SK-N-SH (cell line): ENCODE measurements at regions not wholly inside any gene's neighbourhood (a gene's known extent, or its start where the extent isn't known, plus 50 kb on each side); places are given as distances from the start of the nearest gene placed in this dataset.
A peak's percentile ranks its signal among the peaks of the same experiment; 100 is the strongest.

Source experiments
- CTCF ChIA-PET: fragments of 300-600, 350-600 bp; formaldehyde crosslinking; extraction: SDS; loops from one replicate; lab custom pipeline; 2021; lab: Yijun Ruan, JAX
- POLR2A ChIA-PET: fragments of 350-600 bp; sonication (Branson Sonifier 250); formaldehyde crosslinking; extraction: SDS; loops from one replicate; lab custom pipeline; 2020; ENCODE audit warnings: antibody characterized with exemption, inconsistent platforms; lab: Yijun Ruan, JAX
- DNase-seq: peaks from one replicate; pipeline ENCODE4 v3.0.0; 2012
- H2AFZ ChIP-seq: fragments of 200-600 bp; sonication (generic); 2 replicates; pipeline ENCODE4 v1.8.1; 2016; ENCODE audit warnings: antibody characterized with exemption, mild to moderate bottlenecking, low read depth
- H3F3A ChIP-seq: fragments of 200-600 bp; sonication (generic); replicated peaks from 2 replicates; pipeline ENCODE3; 2016; ENCODE audit warnings: antibody characterized with exemption, mild to moderate bottlenecking; ENCODE audit not compliant: insufficient read depth
- H3K27ac ChIP-seq, 2 experiments: fragments of 200-500 bp in 1 of 2; fragments of 200-600 bp in 1 of 2; sonication (Bioruptor generic) in 1 of 2; sonication (generic), shearing (Covaris generic) in 1 of 2; 2 replicates each; pipeline versions ENCODE4 v1.5.1 to v1.6.1; 2014 to 2016; ENCODE audit warnings: low read depth in 2 of 2, inconsistent platforms in 1 of 2, low read length in 1 of 2, mild to moderate bottlenecking in 1 of 2, mixed read lengths in 1 of 2
- H3K27me3 ChIP-seq: fragments of 200-600 bp; sonication (generic), shearing (Covaris generic); 2 replicates; pipeline ENCODE4 v1.6.1; 2016; ENCODE audit warnings: mixed run types; ENCODE audit not compliant: insufficient read depth
- H3K36me3 ChIP-seq, 2 experiments: fragments of 200-500 bp in 1 of 2; fragments of 200-600 bp in 1 of 2; sonication (Bioruptor generic) in 1 of 2; sonication (generic) in 1 of 2; replicated peaks in 1 of 2; 2 replicates each; pipeline versions ENCODE3 to v1.5.1; 2014 to 2016; ENCODE audit warnings: low read length in 1 of 2, mild to moderate bottlenecking in 1 of 2; ENCODE audit not compliant: insufficient read depth in 2 of 2, control insufficient read depth in 1 of 2
- H3K4me1 ChIP-seq, 2 experiments: fragments of 200-500 bp in 1 of 2; fragments of 200-600 bp in 1 of 2; sonication (Bioruptor generic) in 1 of 2; sonication (generic), shearing (Covaris generic) in 1 of 2; 2 replicates each; pipeline versions ENCODE4 v1.5.1 to v1.6.1; 2014 to 2016; ENCODE audit warnings: low read depth in 1 of 2, low read length in 1 of 2, mixed run types in 1 of 2; ENCODE audit not compliant: insufficient read depth in 2 of 2, control insufficient read depth in 1 of 2
- H3K4me2 ChIP-seq: fragments of 200-600 bp; sonication (generic), shearing (Covaris generic); 2 replicates; pipeline ENCODE4 v1.6.1; 2017; ENCODE audit warnings: mixed run types
- H3K4me3 ChIP-seq, 2 experiments: fragments of 200-500 bp in 1 of 2; fragments of 200-600 bp in 1 of 2; sonication (Bioruptor generic) in 1 of 2; sonication (generic), shearing (Covaris generic) in 1 of 2; 2 replicates each; pipeline versions ENCODE4 v1.5.1 to v1.8.1; 2014 to 2016; ENCODE audit warnings: low read depth in 2 of 2, inconsistent platforms in 1 of 2, low read length in 1 of 2, mild to moderate bottlenecking in 1 of 2, mixed read lengths in 1 of 2, moderate library complexity in 1 of 2
- H3K79me2 ChIP-seq: fragments of 200-600 bp; sonication (generic); 2 replicates; pipeline ENCODE4 v1.8.1; 2017; ENCODE audit warnings: mild to moderate bottlenecking; ENCODE audit not compliant: insufficient read depth
- H3K9ac ChIP-seq: fragments of 200-600 bp; sonication (generic); 2 replicates; pipeline ENCODE4 v1.6.1; 2017; ENCODE audit warnings: mixed run types
- H3K9me2 ChIP-seq: fragments of 200-600 bp; sonication (generic); 2 replicates; pipeline ENCODE4 v1.6.1; 2017; ENCODE audit warnings: mixed run types
- H3K9me3 ChIP-seq: fragments of 200-600 bp; sonication (generic); 2 replicates; pipeline ENCODE4 v1.6.1; 2017; ENCODE audit warnings: mixed run types, mild to moderate bottlenecking, moderate library complexity
- H4K20me1 ChIP-seq: fragments of 200-600 bp; sonication (generic); 2 replicates; pipeline ENCODE4 v1.6.1; 2017; ENCODE audit warnings: mild to moderate bottlenecking, mixed run types; ENCODE audit not compliant: insufficient read depth
- CTCF ChIP-seq: fragments of 200-600 bp; sonication (generic); IDR thresholded peaks from 2 replicates; pipeline ENCODE4 v1.6.1; 2017; ENCODE audit warnings: antibody characterized with exemption, mild to moderate bottlenecking, moderate library complexity
- ELF1 ChIP-seq: IDR thresholded peaks from 2 replicates; pipeline ENCODE4 v1.4.0; 2012
- FOXM1 ChIP-seq: IDR thresholded peaks from 2 replicates; pipeline ENCODE4 v1.4.0; 2012; ENCODE audit warnings: low read depth, mild to moderate bottlenecking
- GATA2 ChIP-seq: sonication (generic); formaldehyde crosslinking; IDR thresholded peaks from 2 replicates; pipeline ENCODE4 v1.5.0; 2020; ENCODE audit warnings: mild to moderate bottlenecking, missing genetic modification reagents
- MXI1 ChIP-seq: IDR thresholded peaks from 2 replicates; pipeline ENCODE4 v1.6.1; 2012; ENCODE audit warnings: mild to moderate bottlenecking, low read depth, low read length, improper control_type of control experiment
- NRF1 ChIP-seq: IDR thresholded peaks from 2 replicates; pipeline ENCODE4 v1.6.1; 2012; ENCODE audit warnings: low read depth, mild to moderate bottlenecking, low read length
- PBX3 ChIP-seq: IDR thresholded peaks from 2 replicates; pipeline ENCODE4; 2012
- RAD21 ChIP-seq: IDR thresholded peaks from 2 replicates; pipeline ENCODE4 v1.6.1; 2012; ENCODE audit warnings: mild to moderate bottlenecking, low read length
- RFX5 ChIP-seq: IDR thresholded peaks from 2 replicates; pipeline ENCODE4 v1.6.1; 2012; ENCODE audit warnings: mild to moderate bottlenecking, improper control_type of control experiment, low read length
- RXRA ChIP-seq: IDR thresholded peaks from 2 replicates; pipeline ENCODE4 v1.4.0; 2012; ENCODE audit warnings: low read depth, mild to moderate bottlenecking, borderline replicate concordance
- SMC3 ChIP-seq: IDR thresholded peaks from 2 replicates; pipeline ENCODE4 v1.6.1; 2012; ENCODE audit warnings: low read depth, low read length, improper control_type of control experiment
- TEAD4 ChIP-seq: IDR thresholded peaks from 2 replicates; pipeline ENCODE4 v1.4.0; 2012; ENCODE audit warnings: mild to moderate bottlenecking, borderline replicate concordance; ENCODE audit not compliant: insufficient read depth
- USF1 ChIP-seq: IDR thresholded peaks from 2 replicates; pipeline ENCODE4 v1.4.0; 2012; ENCODE audit warnings: low read depth, borderline replicate concordance
- WGBS: methylation state at CpG from one replicate; pipeline ENCODE4 v1.1.6; 2017; ENCODE audit warnings: low lambda C conversion rate; 5-methylcytosine and 5-hydroxymethylcytosine counted together
- TF ChIP-seq, protein P1 (sequence below): fragments of 150-350 bp; IDR thresholded peaks from 2 replicates; pipeline ENCODE4 v1.6.1; 2017; ENCODE audit warnings: antibody characterized with exemption, low read length, low read depth, borderline replicate concordance
- TF ChIP-seq, protein P2 (sequence below): IDR thresholded peaks from 2 replicates; pipeline ENCODE4 v1.4.0; 2012; ENCODE audit warnings: low read depth, borderline replicate concordance

GRCh38 chr3:115517457-115518050, 105.8 kb upstream of the GAP43 start:
- H3K4me2 ChIP-seq, result no peak overlapping the region
- H3K4me3 ChIP-seq, result no peak overlapping the region
- H3K36me3 ChIP-seq, result no peaks in the 10 kb centered on the region
- no peak overlapping the region for H3K9ac ChIP-seq
- no peaks in the 10 kb centered on the region for H4K20me1 ChIP-seq
- ChIA-PET POLR2A (no interaction called here), CTCF (interaction anchor here (1.2 to 1.9 kb wide), 4 partner anchors 57 to 426 kb away, joined by 3 to 8 read pairs (median 6); no protein-coding TSS in a partner anchor)
- WGBS, result 78% methylated on average over 3 of the region's 3 CpGs
- peak overlapping the region; percentile 58 to 97 for H3K27ac ChIP-seq
- no peak overlapping the region for H2AFZ ChIP-seq
- no peaks in the 10 kb centered on the region for H3K79me2 ChIP-seq
- DNase-seq, result no peak
- no peaks in the 10 kb centered on the region for H3K27me3 ChIP-seq
- TF ChIP-seq USF1 (no peak), RXRA (no peak)
- H3K4me1 ChIP-seq, result peaks cover 17 to 27% of the 10 kb centered on the region in 2 experiments
- H3K9me2 ChIP-seq, result no peaks in the 10 kb centered on the region
- H3F3A ChIP-seq, result peaks cover 7% of the 10 kb centered on the region
- no peaks in the 10 kb centered on the region for H3K9me3 ChIP-seq

DNA sequence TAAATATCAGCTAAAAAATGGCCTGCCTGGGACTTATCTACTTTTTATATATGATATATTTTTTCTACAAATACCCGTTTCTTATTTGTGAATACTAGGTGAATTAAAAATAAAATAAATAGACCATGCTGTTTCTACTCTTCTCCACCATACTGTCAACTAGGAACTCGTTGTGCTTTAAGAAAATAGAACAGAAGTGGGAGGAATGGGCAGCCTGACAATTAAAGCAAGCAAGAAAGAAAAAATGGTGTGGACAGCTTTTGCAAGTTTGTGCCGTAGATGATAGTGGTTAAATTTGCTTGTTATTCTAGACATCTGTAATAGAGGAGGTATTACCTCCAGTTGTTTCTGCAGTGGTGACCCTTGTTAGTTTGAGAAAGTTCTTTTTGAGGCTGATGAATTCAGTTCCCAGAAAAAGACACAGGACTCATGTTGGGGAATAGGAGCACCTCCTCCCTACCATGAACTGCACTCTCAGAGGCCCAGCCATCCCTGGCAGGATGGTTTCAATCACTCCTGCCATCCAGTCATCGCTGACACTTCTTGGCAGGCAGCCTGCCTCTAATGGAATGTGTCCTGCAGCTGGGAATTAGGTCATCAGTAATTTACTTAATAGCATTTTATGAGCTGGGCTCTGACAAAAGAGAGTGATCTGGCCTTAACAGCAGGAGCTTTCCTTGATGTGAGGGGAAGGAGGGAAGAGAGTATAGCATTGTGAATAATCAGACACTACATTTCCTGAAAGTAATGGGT, 105.0 kb upstream of the GAP43 start:
- Histone ChIP-seq H2AFZ (no peak overlapping the region), H3K4me1 (peaks cover 17 to 24% of the 10 kb centered on the region in 2 experiments), H3K36me3 (no peaks in the 10 kb centered on the region), H3K27me3 (no peaks in the 10 kb centered on the region), H3K9me2 (no peaks in the 10 kb centered on the region), H3K27ac (peak overlapping the region; percentile 58 to 97), H4K20me1 (no peaks in the 10 kb centered on the region), H3K4me3 (no peak overlapping the region), H3F3A (peaks cover 7% of the 10 kb centered on the region), H3K9ac (no peak overlapping the region), H3K9me3 (no peaks in the 10 kb centered on the region), H3K4me2 (peak overlapping the region; percentile 31; the same call in 1 of the 2 replicates), H3K79me2 (no peaks in the 10 kb centered on the region)
- 30% methylated on average over 4 of the region's 4 CpGs for WGBS
- CTCF ChIA-PET, result interaction anchor here (0.6 to 2.9 kb wide), 7 partner anchors 12 to 709 kb away, joined by 3 to 9 read pairs (median 6); no protein-coding TSS in a partner anchor
- POLR2A ChIA-PET, result no interaction called here
- DNase-seq, result peak; percentile 83
- TF ChIP-seq, protein P1, sequence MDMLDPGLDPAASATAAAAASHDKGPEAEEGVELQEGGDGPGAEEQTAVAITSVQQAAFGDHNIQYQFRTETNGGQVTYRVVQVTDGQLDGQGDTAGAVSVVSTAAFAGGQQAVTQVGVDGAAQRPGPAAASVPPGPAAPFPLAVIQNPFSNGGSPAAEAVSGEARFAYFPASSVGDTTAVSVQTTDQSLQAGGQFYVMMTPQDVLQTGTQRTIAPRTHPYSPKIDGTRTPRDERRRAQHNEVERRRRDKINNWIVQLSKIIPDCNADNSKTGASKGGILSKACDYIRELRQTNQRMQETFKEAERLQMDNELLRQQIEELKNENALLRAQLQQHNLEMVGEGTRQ, result no peak
- TF ChIP-seq, protein P2, sequence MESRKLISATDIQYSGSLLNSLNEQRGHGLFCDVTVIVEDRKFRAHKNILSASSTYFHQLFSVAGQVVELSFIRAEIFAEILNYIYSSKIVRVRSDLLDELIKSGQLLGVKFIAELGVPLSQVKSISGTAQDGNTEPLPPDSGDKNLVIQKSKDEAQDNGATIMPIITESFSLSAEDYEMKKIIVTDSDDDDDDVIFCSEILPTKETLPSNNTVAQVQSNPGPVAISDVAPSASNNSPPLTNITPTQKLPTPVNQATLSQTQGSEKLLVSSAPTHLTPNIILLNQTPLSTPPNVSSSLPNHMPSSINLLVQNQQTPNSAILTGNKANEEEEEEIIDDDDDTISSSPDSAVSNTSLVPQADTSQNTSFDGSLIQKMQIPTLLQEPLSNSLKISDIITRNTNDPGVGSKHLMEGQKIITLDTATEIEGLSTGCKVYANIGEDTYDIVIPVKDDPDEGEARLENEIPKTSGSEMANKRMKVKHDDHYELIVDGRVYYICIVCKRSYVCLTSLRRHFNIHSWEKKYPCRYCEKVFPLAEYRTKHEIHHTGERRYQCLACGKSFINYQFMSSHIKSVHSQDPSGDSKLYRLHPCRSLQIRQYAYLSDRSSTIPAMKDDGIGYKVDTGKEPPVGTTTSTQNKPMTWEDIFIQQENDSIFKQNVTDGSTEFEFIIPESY, result 0 out of 2 replicates have a peak, but pooled peaks have one; percentile 45
- TF ChIP-seq PBX3 (peak; percentile 99), RFX5 (no peak; the same call in 1 of the 2 replicates), CTCF (no peak), FOXM1 (peak; percentile 89), ELF1 (no peak; the same call in 1 of the 2 replicates), TEAD4 (peak; percentile 91), NRF1 (no peak), GATA2 (peak; percentile 85), SMC3 (peak; percentile 26; the same call in 1 of the 2 replicates), MXI1 (0 out of 2 replicates have a peak, but pooled peaks have one; percentile 41), RAD21 (peak; percentile 52)
